ENCODE measurements at regions not wholly inside any gene's neighbourhood (a gene's known extent, or its start where the extent isn't known, plus 50 kb on each side); places are given as distances from the start of the nearest gene placed in this dataset.

GRCh38 chr10:62981096-62981495, 152.0 kb upstream of the NRBF2 start:
- TF ChIP-seq CTCF (IDR thresholded peaks at IDR 0.05) (no peak), EZH2 (IDR thresholded peaks at IDR 0.05; ENCODE audit: borderline replicate concordance, insufficient read depth, low read depth, low read length, poor library complexity, severe bottlenecking) (no peak)
- H3K27ac ChIP-seq (ENCODE audit: low read length in 2 of 2) = no peak overlapping the region
- no peak overlapping the region for H3K9ac ChIP-seq (ENCODE audit: low read length)
- H4K20me1 ChIP-seq (ENCODE audit: control insufficient read depth, insufficient read depth, low read length, poor library complexity, severe bottlenecking) = no peaks in the 10 kb centered on the region
- Mint-ChIP-seq H3K4me3 (no peak overlapping the region), H3K4me1 (no peaks in the 10 kb centered on the region), H3K9me3 (ENCODE audit: insufficient read depth) (no peaks in the 10 kb centered on the region), H3K27ac (no peak overlapping the region), H3K27me3 (no peaks in the 10 kb centered on the region)
- intact Hi-C loops (cut with micrococcal nuclease) = no loop called here
- H3K79me2 ChIP-seq (ENCODE audit: control insufficient read depth, insufficient read depth, low read length) = no peaks in the 10 kb centered on the region
- peaks cover 0 to 3% (median 0%) of the 10 kb centered on the region in 4 experiments for H3K27me3 ChIP-seq (replicated peaks in 1 of 4; ENCODE audit: control extremely low read depth in 1 of 4, control insufficient read depth in 3 of 4, insufficient read depth in 4 of 4, low read length in 3 of 4)
- H3K4me1 ChIP-seq (ENCODE audit: control insufficient read depth in 2 of 2, insufficient read depth in 2 of 2, low read length in 2 of 2) = no peaks in the 10 kb centered on the region
- peaks cover 0 to 5% (median 4%) of the 10 kb centered on the region in 3 donors for H3K9me3 ChIP-seq (ENCODE audit: control extremely low read depth in 1 of 3, control insufficient read depth in 2 of 3, insufficient read depth in 1 of 3, low read length in 2 of 3)
- no peak for ATAC-seq (ENCODE audit: low read depth)
- CTCF ChIA-PET = no interaction called here
- DNase-seq = no peak
- H3K4me3 ChIP-seq (ENCODE audit: control extremely low read depth in 1 of 5, extremely low read depth in 1 of 5, insufficient read depth in 1 of 5, low read depth in 2 of 5, low read length in 4 of 5) = no peak overlapping the region
- no peak overlapping the region for H2AFZ ChIP-seq (ENCODE audit: insufficient read depth, low read depth, low read length, poor library complexity, severe bottlenecking)
- WGBS (ENCODE audit: insufficient coverage) = no CpG with 5 or more reads among the region's 2 CpGs
- POLR2A ChIA-PET = no interaction called here
- H3K4me2 ChIP-seq (replicated peaks; ENCODE audit: low read depth, low read length, poor library complexity, severe bottlenecking) = no peak overlapping the region
- no peaks in the 10 kb centered on the region for H3K36me3 ChIP-seq (replicated peaks in 1 of 2; ENCODE audit: control extremely low read depth in 1 of 2, control insufficient read depth in 1 of 2, extremely low read depth in 1 of 2, insufficient read depth in 2 of 2, low read length in 1 of 2)

- ATAC-seq (ENCODE audit: low read depth) (no peak), DNase-seq (no peak)
- H3K9me3 ChIP-seq (ENCODE audit: control extremely low read depth in 1 of 3, control insufficient read depth in 2 of 3, insufficient read depth in 1 of 3, low read length in 2 of 3) = peaks cover 0 to 5% (median 4%) of the 10 kb centered on the region in 3 donors
- H2AFZ ChIP-seq (ENCODE audit: insufficient read depth, low read depth, low read length, poor library complexity, severe bottlenecking) = no peak overlapping the region
- no peak overlapping the region for H3K27ac Mint-ChIP-seq
- no peaks in the 10 kb centered on the region for H3K9me3 Mint-ChIP-seq (ENCODE audit: insufficient read depth)
- TF ChIP-seq CTCF (IDR thresholded peaks at IDR 0.05) (no peak), EZH2 (IDR thresholded peaks at IDR 0.05; ENCODE audit: borderline replicate concordance, insufficient read depth, low read depth, low read length, poor library complexity, severe bottlenecking) (no peak)
- POLR2A ChIA-PET = no interaction called here
- H3K4me3 ChIP-seq (ENCODE audit: control extremely low read depth in 1 of 5, extremely low read depth in 1 of 5, insufficient read depth in 1 of 5, low read depth in 2 of 5, low read length in 4 of 5) = no peak overlapping the region
- no peaks in the 10 kb centered on the region for H3K4me1 ChIP-seq (ENCODE audit: control insufficient read depth in 2 of 2, insufficient read depth in 2 of 2, low read length in 2 of 2)
- no peaks in the 10 kb centered on the region for H3K4me1 Mint-ChIP-seq
- 74% methylated on average over 4 of the region's 5 CpGs for WGBS (ENCODE audit: insufficient coverage)
- no peaks in the 10 kb centered on the region for H3K27me3 Mint-ChIP-seq
- CTCF ChIA-PET = no interaction called here
- H3K27ac ChIP-seq (ENCODE audit: low read length in 2 of 2) = no peak overlapping the region
- H3K36me3 ChIP-seq (replicated peaks in 1 of 2; ENCODE audit: control extremely low read depth in 1 of 2, control insufficient read depth in 1 of 2, extremely low read depth in 1 of 2, insufficient read depth in 2 of 2, low read length in 1 of 2) = no peaks in the 10 kb centered on the region
- intact Hi-C loops (cut with micrococcal nuclease) = no loop called here
- H3K9ac ChIP-seq (ENCODE audit: low read length) = no peak overlapping the region
- H3K27me3 ChIP-seq (replicated peaks in 1 of 4; ENCODE audit: control extremely low read depth in 1 of 4, control insufficient read depth in 3 of 4, insufficient read depth in 4 of 4, low read length in 3 of 4) = peaks cover 0 to 3% (median 0%) of the 10 kb centered on the region in 4 experiments
- no peaks in the 10 kb centered on the region for H3K79me2 ChIP-seq (ENCODE audit: control insufficient read depth, insufficient read depth, low read length)
- H3K4me3 Mint-ChIP-seq = no peak overlapping the region
- no peaks in the 10 kb centered on the region for H4K20me1 ChIP-seq (ENCODE audit: control insufficient read depth, insufficient read depth, low read length, poor library complexity, severe bottlenecking)
- H3K4me2 ChIP-seq (replicated peaks; ENCODE audit: low read depth, low read length, poor library complexity, severe bottlenecking) = no peak overlapping the region
Observed at GRCh38 chr10:62980687-62981086, 152.4 kb upstream of the NRBF2 start.

All from B cell (primary cell).